SJSA1 (cell line): ENCODE measurements at regions not wholly inside any gene's neighbourhood (a gene's known extent, or its start where the extent isn't known, plus 50 kb on each side); places are given as distances from the start of the nearest gene placed in this dataset.

Source experiments
- DNase-seq, 2 experiments: peaks; one replicate each; pipeline ENCODE4 v3.0.0-alpha.2; 2015 to 2020; ENCODE audit warnings: low spot score in 2 of 2, low read depth in 1 of 2
- H3K27ac ChIP-seq: fragments of 250-450 bp; sonication (Bioruptor Pico); 2 replicates; pipeline ENCODE4 v1.5.1; 2020; ENCODE audit warnings: mild to moderate bottlenecking, moderate library complexity
- H3K27me3 ChIP-seq: fragments of 250-450 bp; sonication (Bioruptor Pico); replicated peaks from 2 replicates; pipeline ENCODE4 v1.5.1; 2020; ENCODE audit warnings: mild to moderate bottlenecking, moderate library complexity
- H3K36me3 ChIP-seq: fragments of 250-450 bp; sonication (Bioruptor Pico); 2 replicates; pipeline ENCODE4 v1.5.1; 2020; ENCODE audit warnings: mild to moderate bottlenecking
- H3K4me1 ChIP-seq: fragments of 250-450 bp; sonication (Bioruptor Pico); replicated peaks from 2 replicates; pipeline ENCODE4 v1.6.1; 2021; ENCODE audit warnings: mild to moderate bottlenecking
- H3K4me3 ChIP-seq: fragments of 250-450 bp; sonication (Bioruptor Pico); 2 replicates; pipeline ENCODE4 v1.5.1; 2020; ENCODE audit warnings: mild to moderate bottlenecking
- H3K9me3 ChIP-seq: fragments of 250-450 bp; sonication (Bioruptor Pico); replicated peaks from 2 replicates; pipeline ENCODE4 v1.5.1; 2020; ENCODE audit warnings: mild to moderate bottlenecking

- H3K9me3 ChIP-seq, result no peaks in the 10 kb centered on the region
- no peaks in the 10 kb centered on the region for H3K36me3 ChIP-seq
- no peak for DNase-seq
- no peaks in the 10 kb centered on the region for H3K4me1 ChIP-seq
- H3K27me3 ChIP-seq, result no peaks in the 10 kb centered on the region
- no peak overlapping the region for H3K4me3 ChIP-seq
- H3K27ac ChIP-seq, result no peak overlapping the region
Observed at GRCh38 chr2:15797939-15798281, 142.4 kb upstream of the MYCN start.

GRCh38 chr2:15798701-15799431 is 141.5 kb upstream of the MYCN start:
- Histone ChIP-seq H3K4me3 (no peak overlapping the region), H3K9me3 (no peaks in the 10 kb centered on the region), H3K27me3 (no peaks in the 10 kb centered on the region), H3K36me3 (no peaks in the 10 kb centered on the region), H3K27ac (no peak overlapping the region), H3K4me1 (no peaks in the 10 kb centered on the region)
- DNase-seq, result no peak

GRCh38 chr2:15799432-15799827 is 140.9 kb upstream of the MYCN start:
- Histone ChIP-seq H3K27me3 (no peaks in the 10 kb centered on the region), H3K4me1 (no peaks in the 10 kb centered on the region)
- no peak for DNase-seq

GRCh38 chr2:15800495-15801329 is 139.6 kb upstream of the MYCN start:
- Histone ChIP-seq H3K27ac (no peak overlapping the region), H3K9me3 (no peaks in the 10 kb centered on the region), H3K36me3 (no peaks in the 10 kb centered on the region), H3K4me3 (no peak overlapping the region), H3K4me1 (no peaks in the 10 kb centered on the region), H3K27me3 (no peaks in the 10 kb centered on the region)
- peak in 1 of 2 experiments; percentile 20 for DNase-seq

More at GRCh38 chr2:15799432-15799827, 140.9 kb upstream of the MYCN start:
- H3K27ac ChIP-seq, result no peak overlapping the region
- H3K9me3 ChIP-seq, result no peaks in the 10 kb centered on the region
- H3K4me3 ChIP-seq, result no peak overlapping the region
- no peaks in the 10 kb centered on the region for H3K36me3 ChIP-seq

GRCh38 chr2:15801439-15801838 is 138.9 kb upstream of the MYCN start:
- no peak for DNase-seq
- H3K4me3 ChIP-seq, result no peak overlapping the region
- H3K36me3 ChIP-seq, result no peaks in the 10 kb centered on the region
- no peak overlapping the region for H3K27ac ChIP-seq
- no peaks in the 10 kb centered on the region for H3K9me3 ChIP-seq
- H3K4me1 ChIP-seq, result no peaks in the 10 kb centered on the region
- no peaks in the 10 kb centered on the region for H3K27me3 ChIP-seq

- DNase-seq, result no peak
- H3K4me3 ChIP-seq, result no peak overlapping the region
- H3K9me3 ChIP-seq, result no peaks in the 10 kb centered on the region
- no peak overlapping the region for H3K27ac ChIP-seq
- no peaks in the 10 kb centered on the region for H3K4me1 ChIP-seq
- H3K27me3 ChIP-seq, result no peaks in the 10 kb centered on the region
- no peaks in the 10 kb centered on the region for H3K36me3 ChIP-seq
Observed at GRCh38 chr2:15801904-15802303, 138.4 kb upstream of the MYCN start.

GRCh38 chr2:15802657-15803542 is 137.4 kb upstream of the MYCN start:
- H3K36me3 ChIP-seq, result no peaks in the 10 kb centered on the region
- no peak for DNase-seq
- no peaks in the 10 kb centered on the region for H3K9me3 ChIP-seq
- no peaks in the 10 kb centered on the region for H3K4me1 ChIP-seq
- no peak overlapping the region for H3K4me3 ChIP-seq
- H3K27ac ChIP-seq, result no peak overlapping the region
- H3K27me3 ChIP-seq, result no peaks in the 10 kb centered on the region

- H3K27ac ChIP-seq, result no peak overlapping the region
- no peak for DNase-seq
- H3K9me3 ChIP-seq, result no peaks in the 10 kb centered on the region
- H3K36me3 ChIP-seq, result no peaks in the 10 kb centered on the region
- no peak overlapping the region for H3K4me3 ChIP-seq
- no peaks in the 10 kb centered on the region for H3K27me3 ChIP-seq
- no peaks in the 10 kb centered on the region for H3K4me1 ChIP-seq
Observed at GRCh38 chr2:15803543-15804245, 136.7 kb upstream of the MYCN start.

GRCh38 chr2:15804246-15804619 is 136.1 kb upstream of the MYCN start:
- no peaks in the 10 kb centered on the region for H3K36me3 ChIP-seq
- no peak for DNase-seq
- H3K27me3 ChIP-seq, result no peaks in the 10 kb centered on the region
- H3K9me3 ChIP-seq, result no peaks in the 10 kb centered on the region
- no peak overlapping the region for H3K27ac ChIP-seq
- no peaks in the 10 kb centered on the region for H3K4me1 ChIP-seq
- H3K4me3 ChIP-seq, result no peak overlapping the region

GRCh38 chr2:15804691-15805090 is 135.7 kb upstream of the MYCN start:
- DNase-seq, result no peak
- Histone ChIP-seq H3K9me3 (no peaks in the 10 kb centered on the region), H3K27ac (no peak overlapping the region), H3K4me3 (no peak overlapping the region), H3K36me3 (no peaks in the 10 kb centered on the region), H3K4me1 (no peaks in the 10 kb centered on the region), H3K27me3 (no peaks in the 10 kb centered on the region)

- Histone ChIP-seq H3K27ac (no peak overlapping the region), H3K4me1 (no peaks in the 10 kb centered on the region), H3K9me3 (no peaks in the 10 kb centered on the region), H3K36me3 (no peaks in the 10 kb centered on the region), H3K4me3 (no peak overlapping the region), H3K27me3 (no peaks in the 10 kb centered on the region)
- DNase-seq, result no peak
Observed at GRCh38 chr2:15805206-15805605, 135.1 kb upstream of the MYCN start.

GRCh38 chr2:15805772-15806171 is 134.6 kb upstream of the MYCN start:
- no peak for DNase-seq
- no peak overlapping the region for H3K27ac ChIP-seq
- no peaks in the 10 kb centered on the region for H3K36me3 ChIP-seq
- no peaks in the 10 kb centered on the region for H3K27me3 ChIP-seq
- H3K4me1 ChIP-seq, result no peaks in the 10 kb centered on the region
- H3K9me3 ChIP-seq, result no peaks in the 10 kb centered on the region
- H3K4me3 ChIP-seq, result no peak overlapping the region

- no peak overlapping the region for H3K4me3 ChIP-seq
- no peaks in the 10 kb centered on the region for H3K36me3 ChIP-seq
- no peak overlapping the region for H3K27ac ChIP-seq
- no peaks in the 10 kb centered on the region for H3K4me1 ChIP-seq
- H3K27me3 ChIP-seq, result no peaks in the 10 kb centered on the region
- DNase-seq, result no peak
- no peaks in the 10 kb centered on the region for H3K9me3 ChIP-seq
Observed at GRCh38 chr2:15806801-15807417, 133.4 kb upstream of the MYCN start.
